ENCODE measurements at regions not wholly inside any gene's neighbourhood (a gene's known extent, or its start where the extent isn't known, plus 50 kb on each side); places are given as distances from the start of the nearest gene placed in this dataset.

DNA sequence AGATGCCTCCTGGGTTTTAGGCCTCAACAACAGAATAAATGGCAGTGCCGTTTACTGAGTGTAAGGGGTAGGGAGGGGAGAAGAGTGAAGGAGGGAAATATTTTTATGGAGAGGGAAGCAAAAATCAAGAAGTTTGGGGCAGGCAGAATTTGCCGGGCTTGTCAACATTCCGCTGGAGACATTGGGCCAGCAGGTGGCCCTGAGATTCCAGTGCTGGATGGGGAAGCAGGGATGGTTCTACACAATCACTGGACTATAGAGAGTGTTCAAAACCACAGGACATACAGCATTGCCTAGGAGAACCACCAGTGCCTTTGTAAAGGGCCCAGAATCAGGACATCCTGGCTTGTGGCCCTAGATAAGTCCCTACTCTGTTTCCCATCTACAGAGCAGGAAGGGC, 598.6 kb upstream of the MGMT start:
- TF ChIP-seq, protein P1, sequence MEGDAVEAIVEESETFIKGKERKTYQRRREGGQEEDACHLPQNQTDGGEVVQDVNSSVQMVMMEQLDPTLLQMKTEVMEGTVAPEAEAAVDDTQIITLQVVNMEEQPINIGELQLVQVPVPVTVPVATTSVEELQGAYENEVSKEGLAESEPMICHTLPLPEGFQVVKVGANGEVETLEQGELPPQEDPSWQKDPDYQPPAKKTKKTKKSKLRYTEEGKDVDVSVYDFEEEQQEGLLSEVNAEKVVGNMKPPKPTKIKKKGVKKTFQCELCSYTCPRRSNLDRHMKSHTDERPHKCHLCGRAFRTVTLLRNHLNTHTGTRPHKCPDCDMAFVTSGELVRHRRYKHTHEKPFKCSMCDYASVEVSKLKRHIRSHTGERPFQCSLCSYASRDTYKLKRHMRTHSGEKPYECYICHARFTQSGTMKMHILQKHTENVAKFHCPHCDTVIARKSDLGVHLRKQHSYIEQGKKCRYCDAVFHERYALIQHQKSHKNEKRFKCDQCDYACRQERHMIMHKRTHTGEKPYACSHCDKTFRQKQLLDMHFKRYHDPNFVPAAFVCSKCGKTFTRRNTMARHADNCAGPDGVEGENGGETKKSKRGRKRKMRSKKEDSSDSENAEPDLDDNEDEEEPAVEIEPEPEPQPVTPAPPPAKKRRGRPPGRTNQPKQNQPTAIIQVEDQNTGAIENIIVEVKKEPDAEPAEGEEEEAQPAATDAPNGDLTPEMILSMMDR (IDR thresholded peaks at IDR 0.05), result no peak
- TF ChIP-seq POLR2A (IDR thresholded peaks at IDR 0.05), result no peak
